Heart left ventricle (tissue), 16 donors: ENCODE measurements at regions not wholly inside any gene's neighbourhood (a gene's known extent, or its start where the extent isn't known, plus 50 kb on each side); places are given as distances from the start of the nearest gene placed in this dataset.
"Not testable (repeated sequence)": the region's sequence is repeated elsewhere in the genome, so short reads cannot be mapped to it uniquely, and the experiment has no call there.

Experiments used
- ATAC-seq, 4 donors: fragments of 200-7000 bp; cut with Tn5 transposase; one replicate each; pipeline ENCODE4 v1.9.1; 2020 to 2022; ENCODE audit warnings: moderate library complexity in 4 of 4, mild to moderate bottlenecking in 3 of 4, moderate number of reproducible peaks in 1 of 4
- DNase-seq, 5 donors: peaks; one replicate each; pipeline ENCODE4 v3.0.0-alpha.2; 2020
- H3K27ac ChIP-seq, 12 donors: fragments of 200-600 bp; sonication (generic) in 4 of 12; one replicate each; pipeline versions ENCODE4 v1.5.0 to v1.8.0; 2016 to 2022; ENCODE audit warnings: mild to moderate bottlenecking in 2 of 12
- H3K27me3 ChIP-seq, 9 donors: fragments of 200-600 bp; sonication (generic) in 2 of 9; one replicate each; pipeline versions ENCODE4 v1.5.1 to v1.8.0; 2016 to 2022; ENCODE audit warnings: mild to moderate bottlenecking in 3 of 9
- H3K36me3 ChIP-seq, 9 donors: fragments of 200-600 bp; sonication (generic) in 2 of 9; one replicate each; pipeline versions ENCODE4 v1.5.0 to v1.8.0; 2018 to 2022; ENCODE audit warnings: mild to moderate bottlenecking in 2 of 9
- H3K4me1 ChIP-seq, 12 donors: fragments of 200-600 bp; sonication (generic) in 4 of 12; one replicate each; pipeline versions ENCODE4 v1.5.0 to v1.8.0; 2016 to 2022; ENCODE audit warnings: mild to moderate bottlenecking in 3 of 12
- H3K4me3 ChIP-seq, 12 donors: fragments of 200-600 bp; sonication (generic) in 4 of 12; one replicate each; pipeline versions ENCODE4 v1.5.0 to v1.8.0; 2017 to 2022; ENCODE audit warnings: mild to moderate bottlenecking in 9 of 12, moderate library complexity in 4 of 12
- H3K9me3 ChIP-seq, 12 donors: fragments of 200-600 bp; sonication (generic) in 4 of 12; one replicate each; pipeline versions ENCODE4 v1.5.0 to v1.8.0; 2016 to 2022; ENCODE audit warnings: mild to moderate bottlenecking in 1 of 12
- CTCF ChIP-seq, 12 donors: fragments of 200-600 bp; sonication (generic) in 4 of 12; IDR thresholded peaks; one replicate each; pipeline versions ENCODE4 v1.5.0 to v1.8.0; 2018 to 2022; ENCODE audit warnings: antibody characterized with exemption in 12 of 12, mild to moderate bottlenecking in 5 of 12
- POLR2A ChIP-seq, 2 donors: fragments of 450-650 bp; IDR thresholded peaks; one replicate each; pipeline ENCODE4 v1.6.1; 2017; ENCODE audit warnings: antibody characterized with exemption in 2 of 2, mild to moderate bottlenecking in 2 of 2, moderate library complexity in 2 of 2
- WGBS, 4 donors: extraction: QIAGEN DNeasy Blood & Tissue Kit in 2 of 4; methylation state at CpG; one replicate each; pipeline versions ENCODE4 v1.1.5 to v1.1.7; 2013 to 2018; 5-methylcytosine and 5-hydroxymethylcytosine counted together
- intact Hi-C, 10 donors: fragments of 100-400 bp; cut with DNase I; formaldehyde crosslinking; loops; one replicate each; pipeline versions ENCODE4 v1.11.1 to v1.14.2; 2022
- donor health status: ischemic (EF 13 %, LVEDD 7.1; RV severe dilation, severe dysfunction).
- donor health status: healthy with polysubstance abuse.
- donor health status: DM: no; HTN: yes; CAD: no.
- donor health status: DM: no; HTN: no; CAD: no.
- donor health status: ischemic (EF 25% LVEDD 6.9; RV normal size, moderate dysfunction).
- donor health status: ischemic (EF 25% LVEDD 5.7; RV mildly dilated, moderate dysfunction).
- donor health status: healthy.
- donor health status: DM: yes; HTN: yes; CAD: no.
- donor health status: ischemic (EF 35%, LVEDD 5.7; RV mildly dilated, moderate dysfunction).
- donor health status: nonischemic (EF 11% LVEDD 7.7; RV severe dilation, severe dysfunction).
- donor health status: DM: yes; HTN: yes; CAD: no.
- donor health status: PGD.
- donor health status: ischemic (EF 29% LVEDD 5.4; RV normal size, mild dysfunction).
- donor health status: nonischemic (EF 23%, LVEDD 6.1; RV moderate dilation, normal function).

GRCh38 chr10:37721100-37721499 is 136.3 kb downstream of the ZNF248 start:
- Histone ChIP-seq H3K27me3 (peaks cover 0 to 2% (median 0%) of the 10 kb centered on the region in 9 donors), H3K9me3 (peaks cover 0 to 19% (median 5%) of the 10 kb centered on the region in 12 donors), H3K4me1 (no peaks in the 10 kb centered on the region), H3K36me3 (no peaks in the 10 kb centered on the region), H3K27ac (no peak overlapping the region), H3K4me3 (no peak overlapping the region)
- ATAC-seq (no peak), DNase-seq (peak in 1 of 5 donors; percentile 42)
- TF ChIP-seq CTCF (IDR thresholded peaks at IDR 0.05): no peak
- no peak for TF ChIP-seq POLR2A (IDR thresholded peaks at IDR 0.05)
- WGBS, 4 donors: 57 to 82% (median 74%) methylated on average over 3 of the region's 3 CpGs
- intact Hi-C loops: no loop called here

GRCh38 chr10:37718060-37718459 is 139.3 kb downstream of the ZNF248 start:
- H3K36me3 ChIP-seq, DNase-seq, H3K4me3 ChIP-seq, H3K27ac ChIP-seq, H3K4me1 ChIP-seq, H3K27me3 ChIP-seq, ATAC-seq, intact Hi-C loops: not testable (repeated sequence)
- 69 to 80% (median 78%) methylated on average over 6 of the region's 6 CpGs for WGBS, 4 donors
- H3K9me3 ChIP-seq: peaks cover 0 to 19% (median 5%) of the 10 kb centered on the region in 12 donors

GRCh38 chr10:37713642-37714041 is 143.8 kb downstream of the ZNF248 start:
- Histone ChIP-seq H3K27ac (peak overlapping the region in 1 of 12 donors; percentile 17), H3K4me1 (peaks cover 0 to 30% (median 18%) of the 10 kb centered on the region in 12 donors), H3K36me3 (no peaks in the 10 kb centered on the region), H3K4me3 (no peak overlapping the region), H3K27me3 (no peaks in the 10 kb centered on the region), H3K9me3 (peaks cover 0 to 13% (median 3%) of the 10 kb centered on the region in 12 donors)
- intact Hi-C loops: no loop called here
- TF ChIP-seq CTCF (IDR thresholded peaks at IDR 0.05): no peak
- no peak for TF ChIP-seq POLR2A (IDR thresholded peaks at IDR 0.05)
- WGBS, 4 donors: 39 to 54% (median 46%) methylated on average over 3 of the region's 3 CpGs
- no peak for DNase-seq
- no peak for ATAC-seq

GRCh38 chr10:37713132-37713501 is 144.3 kb downstream of the ZNF248 start:
- no peak for DNase-seq
- Histone ChIP-seq H3K36me3 (no peaks in the 10 kb centered on the region), H3K4me3 (no peak overlapping the region), H3K27me3 (no peaks in the 10 kb centered on the region), H3K4me1 (peaks cover 0 to 30% (median 18%) of the 10 kb centered on the region in 12 donors), H3K9me3 (peaks cover 0 to 7% (median 2%) of the 10 kb centered on the region in 12 donors), H3K27ac (peak overlapping the region in 1 of 12 donors; percentile 17)
- 49 to 60% (median 55%) methylated on average over 3 of the region's 3 CpGs for WGBS, 4 donors
- intact Hi-C loops: no loop called here
- no peak for ATAC-seq
- TF ChIP-seq POLR2A (IDR thresholded peaks at IDR 0.05): no peak

GRCh38 chr10:37712489-37713131 is 144.8 kb downstream of the ZNF248 start:
- no peak for TF ChIP-seq POLR2A (IDR thresholded peaks at IDR 0.05)
- TF ChIP-seq CTCF (IDR thresholded peaks at IDR 0.05): no peak
- peak; percentile 47 to 79 (median 72) for ATAC-seq
- Histone ChIP-seq H3K4me1 (peaks cover 0 to 30% (median 18%) of the 10 kb centered on the region in 12 donors), H3K9me3 (peaks cover 0 to 3% (median 0%) of the 10 kb centered on the region in 12 donors), H3K27me3 (no peaks in the 10 kb centered on the region), H3K27ac (peak overlapping the region in 1 of 12 donors; percentile 17), H3K4me3 (no peak overlapping the region), H3K36me3 (no peaks in the 10 kb centered on the region)
- DNase-seq: peak in 2 of 5 donors; percentile 59 to 61
- intact Hi-C loops: no loop called here
- WGBS, 4 donors: 20 to 81% (median 55%) methylated on average over 1 to 4 of the region's 4 CpGs
